ENCODE measurements at regions not wholly inside any gene's neighbourhood (a gene's known extent, or its start where the extent isn't known, plus 50 kb on each side); places are given as distances from the start of the nearest gene placed in this dataset.

DNA sequence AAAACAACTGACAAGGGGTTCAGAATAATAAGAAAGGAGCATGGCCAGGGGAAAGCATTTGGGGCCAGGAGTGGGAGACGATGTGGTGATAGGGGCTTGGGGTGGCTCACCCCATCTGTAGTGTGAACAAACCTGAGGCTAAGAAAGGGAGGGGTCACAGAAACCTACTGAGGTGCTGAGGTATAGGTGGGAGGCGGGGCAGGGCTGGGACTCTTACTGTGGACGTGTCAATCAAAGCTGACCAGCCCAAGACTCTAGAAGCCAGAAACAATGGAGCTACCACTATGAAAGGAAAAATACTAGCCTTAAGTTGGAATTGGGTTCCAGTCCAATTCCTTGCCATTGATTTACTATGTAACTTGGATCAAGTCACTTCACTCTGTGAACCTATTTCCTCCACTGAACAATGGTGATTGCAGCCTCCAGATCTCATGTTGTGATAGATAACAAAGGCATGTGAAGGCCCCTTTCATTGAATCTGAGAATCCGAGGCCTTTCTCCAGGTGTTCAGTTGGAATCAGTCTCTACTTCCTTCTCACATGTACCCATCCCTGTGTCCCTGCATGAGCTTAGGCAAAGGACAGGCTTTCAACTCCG lies 260.9 kb upstream of the HES1 start:
- TF ChIP-seq POLR2AphosphoS5 (IDR thresholded peaks at IDR 0.05; ENCODE audit: low read depth, low read length): no peak
- TF ChIP-seq, protein P1, sequence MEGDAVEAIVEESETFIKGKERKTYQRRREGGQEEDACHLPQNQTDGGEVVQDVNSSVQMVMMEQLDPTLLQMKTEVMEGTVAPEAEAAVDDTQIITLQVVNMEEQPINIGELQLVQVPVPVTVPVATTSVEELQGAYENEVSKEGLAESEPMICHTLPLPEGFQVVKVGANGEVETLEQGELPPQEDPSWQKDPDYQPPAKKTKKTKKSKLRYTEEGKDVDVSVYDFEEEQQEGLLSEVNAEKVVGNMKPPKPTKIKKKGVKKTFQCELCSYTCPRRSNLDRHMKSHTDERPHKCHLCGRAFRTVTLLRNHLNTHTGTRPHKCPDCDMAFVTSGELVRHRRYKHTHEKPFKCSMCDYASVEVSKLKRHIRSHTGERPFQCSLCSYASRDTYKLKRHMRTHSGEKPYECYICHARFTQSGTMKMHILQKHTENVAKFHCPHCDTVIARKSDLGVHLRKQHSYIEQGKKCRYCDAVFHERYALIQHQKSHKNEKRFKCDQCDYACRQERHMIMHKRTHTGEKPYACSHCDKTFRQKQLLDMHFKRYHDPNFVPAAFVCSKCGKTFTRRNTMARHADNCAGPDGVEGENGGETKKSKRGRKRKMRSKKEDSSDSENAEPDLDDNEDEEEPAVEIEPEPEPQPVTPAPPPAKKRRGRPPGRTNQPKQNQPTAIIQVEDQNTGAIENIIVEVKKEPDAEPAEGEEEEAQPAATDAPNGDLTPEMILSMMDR (IDR thresholded peaks at IDR 0.05 in 2 of 3, conservative IDR thresholded peaks at IDR 0.05 in 1 of 3; ENCODE audit: borderline replicate concordance in 1 of 3, insufficient read depth in 1 of 3, low read depth in 2 of 3, low read length in 2 of 3): no peak
- no peak for TF ChIP-seq POLR2A (IDR thresholded peaks at IDR 0.05; ENCODE audit: borderline replicate concordance, extremely low read depth, insufficient read depth, insufficient read length)
- TF ChIP-seq, protein P2, sequence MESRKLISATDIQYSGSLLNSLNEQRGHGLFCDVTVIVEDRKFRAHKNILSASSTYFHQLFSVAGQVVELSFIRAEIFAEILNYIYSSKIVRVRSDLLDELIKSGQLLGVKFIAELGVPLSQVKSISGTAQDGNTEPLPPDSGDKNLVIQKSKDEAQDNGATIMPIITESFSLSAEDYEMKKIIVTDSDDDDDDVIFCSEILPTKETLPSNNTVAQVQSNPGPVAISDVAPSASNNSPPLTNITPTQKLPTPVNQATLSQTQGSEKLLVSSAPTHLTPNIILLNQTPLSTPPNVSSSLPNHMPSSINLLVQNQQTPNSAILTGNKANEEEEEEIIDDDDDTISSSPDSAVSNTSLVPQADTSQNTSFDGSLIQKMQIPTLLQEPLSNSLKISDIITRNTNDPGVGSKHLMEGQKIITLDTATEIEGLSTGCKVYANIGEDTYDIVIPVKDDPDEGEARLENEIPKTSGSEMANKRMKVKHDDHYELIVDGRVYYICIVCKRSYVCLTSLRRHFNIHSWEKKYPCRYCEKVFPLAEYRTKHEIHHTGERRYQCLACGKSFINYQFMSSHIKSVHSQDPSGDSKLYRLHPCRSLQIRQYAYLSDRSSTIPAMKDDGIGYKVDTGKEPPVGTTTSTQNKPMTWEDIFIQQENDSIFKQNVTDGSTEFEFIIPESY (IDR thresholded peaks at IDR 0.05; ENCODE audit: extremely low read depth, insufficient replicate concordance, low read length): no peak
- TF ChIP-seq, protein P3, sequence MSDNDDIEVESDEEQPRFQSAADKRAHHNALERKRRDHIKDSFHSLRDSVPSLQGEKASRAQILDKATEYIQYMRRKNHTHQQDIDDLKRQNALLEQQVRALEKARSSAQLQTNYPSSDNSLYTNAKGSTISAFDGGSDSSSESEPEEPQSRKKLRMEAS (IDR thresholded peaks at IDR 0.05): no peak
- TF ChIP-seq JUND (IDR thresholded peaks at IDR 0.05): no peak
- TF ChIP-seq RAD21 (IDR thresholded peaks at IDR 0.05; ENCODE audit: low read depth): no peak
- TF ChIP-seq TCF7L2 (IDR thresholded peaks at IDR 0.05; ENCODE audit: borderline replicate concordance, extremely low read depth, insufficient read depth, insufficient read length): no peak
- no peak for TF ChIP-seq EZH2 (IDR thresholded peaks at IDR 0.05)
